GM12892 (cell line): ENCODE measurements at regions not wholly inside any gene's neighbourhood (a gene's known extent, or its start where the extent isn't known, plus 50 kb on each side); places are given as distances from the start of the nearest gene placed in this dataset.

Source experiments
- POLR2A ChIP-seq: IDR thresholded peaks from 2 replicates; pipeline ENCODE4 v1.6.1; 2011; ENCODE audit warnings: low read depth, low read length, control low read depth
- TAF1 ChIP-seq: IDR thresholded peaks from 2 replicates; pipeline ENCODE4 v1.6.1; 2011; ENCODE audit warnings: low read depth, mild to moderate bottlenecking, control low read depth, low read length, borderline replicate concordance

DNA sequence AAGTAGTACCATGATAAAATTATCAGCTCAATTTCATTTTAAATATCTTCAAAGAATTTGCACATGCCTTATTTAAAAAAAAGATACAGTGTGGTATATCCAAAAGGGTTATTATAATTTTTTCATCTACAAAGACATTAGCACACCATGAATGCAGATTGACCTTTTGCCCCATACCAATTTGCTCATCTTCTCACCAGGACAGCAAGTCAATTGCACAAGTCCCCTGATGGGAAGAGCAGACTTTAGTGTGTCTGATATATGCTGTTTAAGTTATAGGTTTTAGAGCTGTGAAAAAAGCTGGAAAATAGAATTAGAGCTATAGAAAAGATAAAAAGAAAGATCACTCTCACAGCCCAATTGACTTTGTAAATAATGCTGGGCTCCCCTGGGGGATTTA is 325.8 kb upstream of the CDH6 start:
- no peak for TF ChIP-seq POLR2A
- no peak for TF ChIP-seq TAF1
